ENCODE measurements at regions not wholly inside any gene's neighbourhood (a gene's known extent, or its start where the extent isn't known, plus 50 kb on each side); places are given as distances from the start of the nearest gene placed in this dataset.

- BruUV-seq (replicated peaks): no TSS peak
- H3K4me1 Mint-ChIP-seq (ENCODE audit: insufficient read depth, unreplicated experiment): no peaks in the 10 kb centered on the region
- H3K27me3 Mint-ChIP-seq (ENCODE audit: insufficient read depth, unreplicated experiment): peaks cover 50% of the 10 kb centered on the region
- CTCF ChIA-PET: interaction anchor here (0.7 to 0.8 kb wide), 2 partner anchors 531 to 1377 kb away, joined by 3 to 6 read pairs; no protein-coding TSS in a partner anchor
- POLR2A ChIA-PET: no interaction called here
- no peak for DNase-seq (ENCODE audit: unreplicated experiment)
- no peaks in the 10 kb centered on the region for H3K9me3 Mint-ChIP-seq (ENCODE audit: unreplicated experiment)
- TF ChIP-seq, protein P1, sequence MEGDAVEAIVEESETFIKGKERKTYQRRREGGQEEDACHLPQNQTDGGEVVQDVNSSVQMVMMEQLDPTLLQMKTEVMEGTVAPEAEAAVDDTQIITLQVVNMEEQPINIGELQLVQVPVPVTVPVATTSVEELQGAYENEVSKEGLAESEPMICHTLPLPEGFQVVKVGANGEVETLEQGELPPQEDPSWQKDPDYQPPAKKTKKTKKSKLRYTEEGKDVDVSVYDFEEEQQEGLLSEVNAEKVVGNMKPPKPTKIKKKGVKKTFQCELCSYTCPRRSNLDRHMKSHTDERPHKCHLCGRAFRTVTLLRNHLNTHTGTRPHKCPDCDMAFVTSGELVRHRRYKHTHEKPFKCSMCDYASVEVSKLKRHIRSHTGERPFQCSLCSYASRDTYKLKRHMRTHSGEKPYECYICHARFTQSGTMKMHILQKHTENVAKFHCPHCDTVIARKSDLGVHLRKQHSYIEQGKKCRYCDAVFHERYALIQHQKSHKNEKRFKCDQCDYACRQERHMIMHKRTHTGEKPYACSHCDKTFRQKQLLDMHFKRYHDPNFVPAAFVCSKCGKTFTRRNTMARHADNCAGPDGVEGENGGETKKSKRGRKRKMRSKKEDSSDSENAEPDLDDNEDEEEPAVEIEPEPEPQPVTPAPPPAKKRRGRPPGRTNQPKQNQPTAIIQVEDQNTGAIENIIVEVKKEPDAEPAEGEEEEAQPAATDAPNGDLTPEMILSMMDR (IDR thresholded peaks at IDR 0.05; ENCODE audit: unreplicated experiment): no peak
- H3K27ac Mint-ChIP-seq (ENCODE audit: low read depth, unreplicated experiment): no peak overlapping the region
- intact Hi-C loops (cut with micrococcal nuclease): no loop called here
- no peaks in the 10 kb centered on the region for H3K36me3 Mint-ChIP-seq (ENCODE audit: insufficient read depth, unreplicated experiment)
- no peak overlapping the region for H3K4me3 Mint-ChIP-seq (ENCODE audit: unreplicated experiment)
Measured at GRCh38 chr2:14988600-14988999, 356.1 kb downstream of the LRATD1 start.

GRCh38 chr2:14991723-14992122 is 359.2 kb downstream of the LRATD1 start:
- no peak overlapping the region for H3K4me3 Mint-ChIP-seq (ENCODE audit: unreplicated experiment)
- H3K9me3 Mint-ChIP-seq (ENCODE audit: unreplicated experiment): no peaks in the 10 kb centered on the region
- no peak for DNase-seq (ENCODE audit: unreplicated experiment)
- BruUV-seq (replicated peaks): no TSS peak
- no peaks in the 10 kb centered on the region for H3K36me3 Mint-ChIP-seq (ENCODE audit: insufficient read depth, unreplicated experiment)
- intact Hi-C loops (cut with micrococcal nuclease): no loop called here
- H3K27me3 Mint-ChIP-seq (ENCODE audit: insufficient read depth, unreplicated experiment): peaks cover 24% of the 10 kb centered on the region
- POLR2A ChIA-PET: no interaction called here
- CTCF ChIA-PET: interaction anchor here (0.7 to 1.0 kb wide), 2 partner anchors 12 to 420 kb away, joined by 3 read pairs; no protein-coding TSS in a partner anchor
- H3K4me1 Mint-ChIP-seq (ENCODE audit: insufficient read depth, unreplicated experiment): no peaks in the 10 kb centered on the region
- TF ChIP-seq, protein P1 (IDR thresholded peaks at IDR 0.05; ENCODE audit: unreplicated experiment): no peak
- H3K27ac Mint-ChIP-seq (ENCODE audit: low read depth, unreplicated experiment): no peak overlapping the region

GRCh38 chr2:14994721-14995120 is 362.2 kb downstream of the LRATD1 start:
- TF ChIP-seq, protein P1 (IDR thresholded peaks at IDR 0.05; ENCODE audit: unreplicated experiment): no peak
- no peak for DNase-seq (ENCODE audit: unreplicated experiment)
- intact Hi-C loops (cut with micrococcal nuclease): no loop called here
- no peak overlapping the region for H3K27ac Mint-ChIP-seq (ENCODE audit: low read depth, unreplicated experiment)
- ChIA-PET CTCF (no interaction called here), POLR2A (no interaction called here)
- no peaks in the 10 kb centered on the region for H3K4me1 Mint-ChIP-seq (ENCODE audit: insufficient read depth, unreplicated experiment)
- BruUV-seq (replicated peaks): no TSS peak
- no peaks in the 10 kb centered on the region for H3K36me3 Mint-ChIP-seq (ENCODE audit: insufficient read depth, unreplicated experiment)
- H3K27me3 Mint-ChIP-seq (ENCODE audit: insufficient read depth, unreplicated experiment): peaks cover 10% of the 10 kb centered on the region
- no peak overlapping the region for H3K4me3 Mint-ChIP-seq (ENCODE audit: unreplicated experiment)
- no peaks in the 10 kb centered on the region for H3K9me3 Mint-ChIP-seq (ENCODE audit: unreplicated experiment)

GRCh38 chr2:14996351-14997014 is 364.0 kb downstream of the LRATD1 start:
- Mint-ChIP-seq H3K4me1 (ENCODE audit: insufficient read depth, unreplicated experiment) (no peaks in the 10 kb centered on the region), H3K9me3 (ENCODE audit: unreplicated experiment) (no peaks in the 10 kb centered on the region), H3K27ac (ENCODE audit: low read depth, unreplicated experiment) (no peak overlapping the region), H3K4me3 (ENCODE audit: unreplicated experiment) (no peak overlapping the region), H3K36me3 (ENCODE audit: insufficient read depth, unreplicated experiment) (no peaks in the 10 kb centered on the region), H3K27me3 (ENCODE audit: insufficient read depth, unreplicated experiment) (peaks cover 10% of the 10 kb centered on the region)
- TF ChIP-seq, protein P1 (IDR thresholded peaks at IDR 0.05; ENCODE audit: unreplicated experiment): no peak
- BruUV-seq (replicated peaks): no TSS peak
- intact Hi-C loops (cut with micrococcal nuclease): no loop called here
- POLR2A ChIA-PET: no interaction called here
- no peak for DNase-seq (ENCODE audit: unreplicated experiment)
- CTCF ChIA-PET: interaction anchor here (0.6 to 0.7 kb wide), 3 partner anchors 66 to 183 kb away, joined by 3 to 4 read pairs (median 3); no protein-coding TSS in a partner anchor
